Large intestine (tissue), 3 donors: ENCODE measurements at regions not wholly inside any gene's neighbourhood (a gene's known extent, or its start where the extent isn't known, plus 50 kb on each side); places are given as distances from the start of the nearest gene placed in this dataset.
A peak's percentile ranks its signal among the peaks of the same experiment; 100 is the strongest.

Experiments
- DNase-seq, 2 donors: peaks; one replicate each; pipeline versions ENCODE4 v3.0.0 to v3.0.0-alpha.2; 2013
- H3K27ac ChIP-seq: one replicate; pipeline ENCODE4 v1.5.1; 2013; ENCODE audit warnings: low read length
- H3K27me3 ChIP-seq: 2 replicates; pipeline ENCODE4 v1.6.1; 2013; ENCODE audit warnings: low read length; ENCODE audit not compliant: control insufficient read depth, insufficient read depth
- H3K36me3 ChIP-seq: 2 replicates; pipeline ENCODE4 v1.6.1; 2013; ENCODE audit warnings: low read length; ENCODE audit not compliant: control insufficient read depth, insufficient read depth
- H3K4me1 ChIP-seq: one replicate; pipeline ENCODE4 v1.6.1; 2013; ENCODE audit warnings: low read length; ENCODE audit not compliant: control insufficient read depth, insufficient read depth
- H3K4me3 ChIP-seq: one replicate; pipeline ENCODE4 v1.5.1; 2013; ENCODE audit warnings: low read length
- H3K9me3 ChIP-seq: one replicate; pipeline ENCODE4 v1.6.1; 2013; ENCODE audit warnings: mild to moderate bottlenecking, low read depth, low read length, moderate library complexity; ENCODE audit not compliant: control insufficient read depth
- WGBS: methylation state at CpG from one replicate; pipeline ENCODE4 v1.1.5; 2013; ENCODE audit warnings: low lambda C conversion rate; ENCODE audit not compliant: insufficient coverage; 5-methylcytosine and 5-hydroxymethylcytosine counted together

DNA sequence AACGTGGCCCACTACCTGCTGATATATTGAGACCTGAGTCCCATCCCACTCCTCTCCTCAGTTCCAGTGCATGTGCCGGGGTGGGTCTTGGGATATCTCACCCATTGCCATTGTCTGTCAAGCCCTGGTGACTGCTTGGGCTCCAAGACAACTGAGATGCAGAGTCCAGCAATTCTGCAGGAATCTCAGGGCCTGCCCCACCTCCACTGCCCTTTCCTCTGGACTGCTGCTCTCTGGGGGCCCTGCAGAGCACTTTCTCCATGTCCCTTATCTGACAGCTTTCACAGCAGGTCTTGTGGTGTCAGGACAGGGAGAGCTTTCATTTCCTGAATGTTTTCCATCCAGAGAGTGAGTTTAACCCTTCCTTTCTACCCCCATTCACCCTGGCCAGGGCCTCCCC, 152.9 kb downstream of the ARL4C start:
- peak in 1 of 2 donors; percentile 13 for DNase-seq
- H3K9me3 ChIP-seq, result no peaks in the 10 kb centered on the region
- no CpG with 5 or more reads among the region's 2 CpGs for WGBS

DNA sequence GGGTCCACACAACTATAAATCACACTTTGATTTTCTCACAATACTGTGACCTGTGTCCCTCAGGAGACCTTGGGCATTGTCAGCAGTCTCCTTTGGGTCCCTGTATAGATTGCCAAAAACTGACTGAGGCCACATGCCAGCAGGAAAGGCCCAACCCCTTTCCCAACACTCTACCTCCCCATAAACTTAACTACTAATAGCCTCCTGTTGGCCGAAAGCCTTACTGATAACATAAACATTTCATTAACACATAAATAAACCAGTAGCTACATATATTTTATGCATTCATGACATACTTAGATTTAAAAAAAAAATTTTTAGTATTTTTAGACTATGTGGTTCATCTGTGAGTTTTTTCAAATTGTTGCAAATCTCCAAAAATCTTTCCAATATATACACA, 153.5 kb downstream of the ARL4C start:
- no peak for DNase-seq
- H3K36me3 ChIP-seq, result no peaks in the 10 kb centered on the region
- H3K27ac ChIP-seq, result no peak overlapping the region
- no peaks in the 10 kb centered on the region for H3K9me3 ChIP-seq
- WGBS, result no CpG with 5 or more reads among the region's 1 CpG
- no peaks in the 10 kb centered on the region for H3K27me3 ChIP-seq
- no peak overlapping the region for H3K4me3 ChIP-seq
- H3K4me1 ChIP-seq, result no peaks in the 10 kb centered on the region

More for the DNA sequence above, 152.9 kb downstream of the ARL4C start:
- Histone ChIP-seq H3K27me3 (no peaks in the 10 kb centered on the region), H3K27ac (no peak overlapping the region), H3K36me3 (no peaks in the 10 kb centered on the region), H3K4me3 (no peak overlapping the region), H3K4me1 (no peaks in the 10 kb centered on the region)

DNA sequence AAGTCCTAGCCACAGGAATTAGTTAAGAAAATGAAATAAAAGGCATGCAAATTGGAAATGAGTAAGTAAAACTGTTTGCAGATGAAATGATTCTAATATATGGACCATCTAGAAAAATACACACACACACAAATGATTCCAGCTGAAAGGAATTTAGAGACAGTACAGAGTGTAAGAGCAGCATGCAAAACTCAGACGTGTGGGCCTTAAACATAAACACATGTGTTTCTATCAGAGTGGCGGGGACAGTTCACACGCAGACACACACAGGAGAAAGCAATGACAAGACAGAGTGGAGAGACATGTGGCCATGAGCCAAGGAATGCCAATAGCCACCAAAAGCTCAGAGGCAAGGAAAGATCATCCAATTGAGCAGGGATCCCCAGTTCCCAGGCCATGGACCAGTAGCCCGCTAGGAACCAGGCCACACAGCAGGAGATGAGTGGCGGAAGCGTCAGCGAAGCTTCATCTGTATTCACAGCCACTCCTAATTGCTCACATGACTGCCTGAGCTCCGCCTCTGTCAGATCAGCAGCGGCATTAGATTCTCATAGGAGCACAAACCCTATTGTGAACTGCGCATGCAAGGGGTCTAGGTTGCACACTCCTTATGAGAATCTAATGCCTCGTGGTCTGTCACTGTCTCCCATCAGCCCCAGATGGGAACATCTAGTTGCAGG, 155.4 kb downstream of the ARL4C start:
- Histone ChIP-seq H3K4me1 (no peaks in the 10 kb centered on the region), H3K27me3 (peaks cover 3% of the 10 kb centered on the region), H3K36me3 (no peaks in the 10 kb centered on the region), H3K9me3 (no peaks in the 10 kb centered on the region), H3K4me3 (no peak overlapping the region), H3K27ac (no peak overlapping the region)
- no CpG with 5 or more reads among the region's 11 CpGs for WGBS
- DNase-seq, result no peak

DNA sequence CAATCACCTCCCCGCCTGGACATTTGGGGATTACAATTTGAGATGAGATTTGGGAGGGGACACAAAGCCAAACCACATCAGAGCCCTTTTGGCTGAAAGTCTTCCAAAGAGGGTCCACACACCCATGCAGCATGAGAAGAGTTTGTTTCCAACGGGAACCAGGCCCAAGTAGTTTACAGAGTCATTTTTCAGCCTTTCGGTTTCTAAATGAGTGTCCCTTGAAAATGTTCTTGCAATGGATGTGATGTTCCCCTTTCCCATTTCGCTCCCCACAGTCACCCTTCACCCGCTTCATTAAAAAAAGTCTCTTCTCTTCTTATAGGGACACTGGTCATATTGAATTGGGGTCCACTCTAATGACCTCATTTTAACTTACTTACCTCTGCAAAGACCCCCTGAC, 157.4 kb downstream of the ARL4C start:
- peaks cover 3% of the 10 kb centered on the region for H3K27me3 ChIP-seq
- 100% methylated on average over 1 of the region's 5 CpGs for WGBS
- no peak for DNase-seq
- no peaks in the 10 kb centered on the region for H3K9me3 ChIP-seq
- H3K27ac ChIP-seq, result no peak overlapping the region
- no peaks in the 10 kb centered on the region for H3K36me3 ChIP-seq
- H3K4me1 ChIP-seq, result no peaks in the 10 kb centered on the region
- no peak overlapping the region for H3K4me3 ChIP-seq

DNA sequence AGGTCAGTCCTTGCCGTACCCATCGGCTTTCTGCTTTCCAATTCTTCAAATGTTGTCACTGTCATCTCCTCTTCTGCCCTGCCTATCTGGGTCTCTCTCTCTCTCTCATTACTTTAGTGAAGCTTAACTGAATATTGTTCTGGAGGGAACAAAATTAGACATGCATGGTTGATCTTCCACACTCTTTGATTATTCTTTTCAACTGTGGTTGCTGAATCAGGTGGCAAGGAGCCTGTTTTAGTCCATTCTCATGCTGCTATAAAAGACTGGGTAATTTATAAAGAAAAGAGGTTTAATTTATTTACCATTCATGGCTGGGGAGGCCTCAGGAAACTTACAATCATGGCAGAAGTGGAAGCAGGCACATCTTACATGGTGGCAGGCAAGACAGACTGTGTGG, 157.9 kb downstream of the ARL4C start:
- H3K4me3 ChIP-seq, result no peak overlapping the region
- peaks cover 3% of the 10 kb centered on the region for H3K27me3 ChIP-seq
- 93% methylated on average over 2 of the region's 2 CpGs for WGBS
- no peaks in the 10 kb centered on the region for H3K9me3 ChIP-seq
- DNase-seq, result no peak
- no peaks in the 10 kb centered on the region for H3K36me3 ChIP-seq
- no peak overlapping the region for H3K27ac ChIP-seq
- no peaks in the 10 kb centered on the region for H3K4me1 ChIP-seq

DNA sequence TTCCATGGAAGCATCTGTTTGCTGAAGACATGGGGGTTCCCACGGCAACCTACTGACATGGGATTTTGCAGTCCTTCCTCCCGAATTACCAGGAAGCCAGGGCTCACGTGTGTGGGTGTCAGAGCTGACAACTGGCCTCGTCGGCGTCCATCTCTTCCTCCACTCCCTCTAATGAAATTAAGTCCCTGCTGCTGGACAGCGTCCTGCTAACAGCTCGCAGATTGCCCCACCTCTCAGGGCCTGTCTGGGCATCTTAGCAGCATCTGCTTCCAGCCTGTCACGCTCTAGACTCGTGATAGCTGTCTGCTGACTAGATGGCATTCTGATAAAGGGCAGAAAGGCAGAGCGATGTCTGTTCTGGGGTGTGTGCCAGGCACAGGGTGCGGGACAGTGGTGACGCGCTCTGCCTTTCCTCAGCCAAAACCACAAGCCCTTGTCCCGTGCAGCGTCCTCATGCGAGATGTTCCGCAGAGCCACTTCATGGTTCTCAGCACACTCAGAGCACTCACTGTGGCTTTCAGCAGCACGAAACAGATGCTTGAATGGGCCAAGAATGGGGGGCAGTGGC, 161.1 kb downstream of the ARL4C start:
- Histone ChIP-seq H3K27me3 (peaks cover 6% of the 10 kb centered on the region), H3K27ac (no peak overlapping the region), H3K4me3 (no peak overlapping the region), H3K36me3 (no peaks in the 10 kb centered on the region), H3K4me1 (no peaks in the 10 kb centered on the region), H3K9me3 (no peaks in the 10 kb centered on the region)
- no CpG with 5 or more reads among the region's 19 CpGs for WGBS
- DNase-seq, result peak; percentile 40 to 48

DNA sequence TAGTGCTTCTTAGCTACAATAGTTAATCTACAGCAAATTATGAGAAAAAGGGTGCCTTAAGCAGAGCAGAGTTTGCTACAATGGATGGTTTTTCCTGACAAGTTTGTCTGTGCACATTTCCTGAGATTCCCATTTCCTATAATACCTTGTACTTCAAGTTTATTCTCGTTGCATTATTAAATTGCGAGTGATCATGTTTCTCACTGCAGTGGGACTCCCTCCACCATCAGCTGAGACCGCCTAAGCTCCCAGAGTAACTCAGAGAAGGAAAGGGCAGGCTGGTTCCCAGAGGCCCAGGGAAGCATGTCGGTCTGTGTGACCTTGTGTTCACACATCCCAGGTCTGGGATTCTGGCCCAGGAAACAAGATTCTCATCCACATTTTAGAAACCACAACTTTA, 162.1 kb downstream of the ARL4C start:
- no peaks in the 10 kb centered on the region for H3K36me3 ChIP-seq
- H3K4me1 ChIP-seq, result no peaks in the 10 kb centered on the region
- WGBS, result 71% methylated on average over 2 of the region's 4 CpGs
- peaks cover 6% of the 10 kb centered on the region for H3K27me3 ChIP-seq
- no peak overlapping the region for H3K27ac ChIP-seq
- H3K4me3 ChIP-seq, result no peak overlapping the region
- DNase-seq, result no peak
- no peaks in the 10 kb centered on the region for H3K9me3 ChIP-seq

DNA sequence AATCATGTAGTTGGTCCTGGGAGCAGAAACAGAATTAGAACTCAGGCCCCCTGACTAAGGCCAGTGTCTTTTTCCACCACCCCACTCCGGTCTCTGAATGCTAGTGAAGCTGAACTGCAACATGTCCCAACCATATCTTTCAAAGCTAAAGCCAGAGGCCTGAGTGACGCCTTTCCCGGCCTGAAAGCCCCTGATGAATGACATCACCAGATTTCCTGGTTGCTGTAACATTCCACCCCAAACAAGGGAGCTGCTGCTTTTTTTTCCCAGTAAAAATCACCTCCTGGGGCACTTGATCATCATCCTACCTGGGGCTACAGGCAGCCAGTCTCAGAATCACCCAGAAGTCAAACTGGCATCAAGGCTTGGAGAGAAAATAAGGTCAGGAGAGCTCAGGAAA, 162.7 kb downstream of the ARL4C start:
- Histone ChIP-seq H3K27ac (no peak overlapping the region), H3K36me3 (no peaks in the 10 kb centered on the region), H3K27me3 (peaks cover 6% of the 10 kb centered on the region), H3K4me1 (no peaks in the 10 kb centered on the region), H3K9me3 (no peaks in the 10 kb centered on the region), H3K4me3 (no peak overlapping the region)
- no CpG with 5 or more reads among the region's 3 CpGs for WGBS
- DNase-seq, result no peak

DNA sequence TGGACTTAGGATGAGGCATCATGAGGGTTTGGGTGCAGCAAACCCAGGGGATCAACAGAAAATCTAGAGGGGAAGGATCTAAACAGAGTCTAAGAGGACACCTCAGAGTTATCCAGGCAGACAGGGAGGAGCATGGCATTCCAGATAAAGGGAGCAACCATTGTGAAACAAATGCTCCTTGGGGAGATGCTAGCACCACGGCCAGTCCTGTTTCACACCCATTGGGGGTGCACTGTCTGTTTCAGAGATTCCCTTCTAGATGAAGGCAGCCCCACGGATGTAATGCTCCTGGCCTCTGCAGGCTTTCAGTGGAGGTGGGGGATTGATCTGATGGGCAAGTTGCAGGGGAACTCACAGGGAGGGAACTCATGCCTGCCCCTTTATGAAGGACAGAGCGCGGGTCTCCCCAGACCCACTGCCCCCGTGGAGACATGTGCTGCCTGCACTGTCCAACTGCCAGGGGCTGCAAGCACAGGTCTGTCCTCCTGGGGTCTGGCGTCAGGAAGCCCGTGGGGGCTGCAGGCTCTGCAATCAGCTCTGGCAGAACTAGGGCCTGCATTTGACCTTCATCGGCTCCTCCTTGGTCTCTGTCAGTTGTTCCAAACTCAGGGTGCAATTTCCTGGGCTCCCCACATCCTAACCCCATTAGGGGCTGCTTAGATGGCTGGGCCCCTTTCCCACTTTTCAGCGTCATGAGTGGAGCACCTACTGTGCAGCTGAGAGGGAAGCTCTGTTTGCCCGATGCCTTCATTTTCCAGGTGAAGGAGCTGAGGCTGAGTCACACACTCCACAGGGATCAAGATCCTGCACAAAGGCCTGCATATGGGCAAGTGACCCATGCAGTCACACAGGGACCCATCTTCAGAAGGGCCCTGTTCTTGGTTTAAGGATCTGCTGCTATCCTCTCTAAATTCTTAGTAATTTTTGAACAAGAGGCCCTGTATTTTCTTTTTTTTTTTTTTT, 163.4 kb downstream of the ARL4C start:
- H3K36me3 ChIP-seq, result no peaks in the 10 kb centered on the region
- H3K27ac ChIP-seq, result no peak overlapping the region
- peaks cover 6% of the 10 kb centered on the region for H3K27me3 ChIP-seq
- no peaks in the 10 kb centered on the region for H3K9me3 ChIP-seq
- H3K4me1 ChIP-seq, result no peaks in the 10 kb centered on the region
- no CpG with 5 or more reads among the region's 10 CpGs for WGBS
- no peak overlapping the region for H3K4me3 ChIP-seq
- no peak for DNase-seq

DNA sequence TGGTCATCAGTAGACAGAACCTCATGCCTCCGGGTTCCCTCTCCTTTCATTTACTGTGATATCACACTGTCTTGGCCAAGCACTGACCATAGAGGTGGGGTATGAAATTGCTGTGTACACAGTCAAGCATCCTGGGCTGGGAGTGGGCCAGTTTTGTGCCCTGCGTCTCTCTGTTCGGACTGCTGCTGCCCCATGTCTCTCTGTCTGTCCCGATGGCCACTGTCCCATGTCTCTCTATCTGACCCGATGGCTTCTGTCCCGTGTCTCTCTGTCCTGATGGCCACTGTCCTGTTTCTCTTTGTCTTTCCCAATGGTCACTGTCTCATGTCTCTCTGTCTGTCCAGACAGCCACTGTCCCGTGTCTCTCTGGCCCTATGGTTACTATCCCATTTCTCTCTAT, 164.9 kb downstream of the ARL4C start:
- H3K9me3 ChIP-seq, result no peaks in the 10 kb centered on the region
- H3K4me1 ChIP-seq, result no peaks in the 10 kb centered on the region
- DNase-seq, result no peak
- H3K36me3 ChIP-seq, result no peaks in the 10 kb centered on the region
- 93% methylated on average over 2 of the region's 7 CpGs for WGBS
- H3K4me3 ChIP-seq, result no peak overlapping the region
- peaks cover 3% of the 10 kb centered on the region for H3K27me3 ChIP-seq
- H3K27ac ChIP-seq, result no peak overlapping the region
